Colon (tissue), 2 donors: ENCODE measurements at regions not wholly inside any gene's neighbourhood (a gene's known extent, or its start where the extent isn't known, plus 50 kb on each side); places are given as distances from the start of the nearest gene placed in this dataset.

Source experiments
- FAIRE-seq: peaks from 2 replicates; lab custom pipeline; 2012; peaks lifted over from hg19 to GRCh38; lab: Jason Lieb, UNC
- donor health status: control.
- donor health status: control.

DNA sequence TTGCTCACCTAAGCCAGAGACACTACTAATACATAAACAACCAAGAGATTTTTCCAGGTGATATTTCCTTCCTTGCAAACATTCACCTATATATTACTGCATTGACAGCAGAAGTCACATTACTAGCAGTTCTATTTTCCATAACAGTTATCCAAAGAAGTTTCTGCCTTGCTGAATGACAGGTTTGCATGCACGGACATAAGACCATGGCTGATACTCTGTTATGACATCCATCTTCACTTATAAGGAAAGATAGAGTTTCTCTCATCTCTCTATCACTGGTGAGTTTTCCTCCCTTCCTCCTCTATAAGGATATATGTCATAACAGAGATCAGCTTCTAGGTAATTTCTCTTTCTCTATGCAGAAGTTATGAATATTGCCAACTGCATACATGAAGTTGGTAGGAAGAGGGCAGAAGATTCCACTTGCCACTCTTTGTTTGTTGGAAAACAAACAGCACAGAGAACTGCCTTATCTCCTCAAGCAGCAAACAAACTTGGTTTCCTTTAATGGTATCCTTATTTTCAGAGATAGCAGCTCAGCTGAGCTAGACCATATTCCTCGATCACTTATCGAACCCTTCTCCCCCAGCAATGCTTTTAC, 557.0 kb downstream of the VRK1 start:
- FAIRE-seq: no peak

DNA sequence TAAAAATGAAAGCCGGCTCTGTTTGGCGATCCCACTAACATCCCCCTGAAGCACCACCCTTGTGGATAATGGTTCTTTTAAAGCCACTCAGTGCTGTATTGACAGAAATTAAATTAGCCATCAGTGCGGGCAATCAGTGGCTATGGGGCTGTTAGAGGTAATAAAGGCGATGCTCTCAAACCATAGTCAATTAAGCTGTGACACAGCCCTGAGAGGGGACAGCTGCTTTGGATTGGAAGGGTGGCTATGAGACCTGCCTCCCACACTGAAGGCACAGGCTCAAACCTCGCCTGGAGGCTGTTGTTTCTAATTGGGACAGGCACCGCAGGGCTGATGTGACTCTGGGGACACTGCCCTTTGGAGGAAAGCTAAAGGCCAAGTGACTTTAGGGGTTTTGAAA, 562.2 kb downstream of the VRK1 start:
- no peak for FAIRE-seq

DNA sequence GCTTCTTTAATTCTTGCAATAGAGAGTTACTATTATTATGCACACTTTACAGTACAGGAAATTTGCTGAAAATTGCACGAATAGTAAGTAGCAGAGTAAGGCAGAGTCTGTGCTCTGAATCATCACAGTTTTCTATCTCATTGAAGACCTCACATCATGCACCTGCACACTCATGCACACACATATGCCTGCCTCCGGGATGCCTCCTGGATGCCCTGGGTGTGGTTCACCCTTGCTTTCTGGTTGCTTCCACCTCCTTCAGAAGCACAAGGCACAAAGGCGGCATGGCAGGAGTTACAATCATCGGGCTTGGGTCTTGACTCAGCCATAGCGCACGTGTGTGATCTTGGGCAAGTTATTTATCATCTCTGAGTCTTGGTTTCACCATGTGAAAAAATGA, 564.0 kb downstream of the VRK1 start:
- FAIRE-seq: no peak

DNA sequence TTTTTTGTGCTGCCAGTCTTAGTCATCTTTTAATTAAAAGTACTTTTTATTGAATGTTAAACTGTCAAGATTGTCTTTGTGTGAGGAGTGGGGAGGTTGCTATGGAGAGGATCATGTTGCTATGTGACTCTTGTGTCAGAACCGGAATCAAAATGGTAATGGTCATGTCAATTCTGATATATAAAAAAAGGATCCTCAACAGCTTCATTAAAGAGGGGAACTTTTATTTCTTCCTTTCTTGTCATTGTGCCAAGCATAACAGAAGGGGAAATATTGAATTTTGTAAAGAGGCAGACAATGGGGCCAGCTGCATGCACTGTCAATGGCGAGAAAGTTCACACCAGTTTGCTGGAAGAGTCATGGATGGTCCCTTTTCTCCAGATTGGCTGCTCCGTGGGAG, 564.8 kb downstream of the VRK1 start:
- FAIRE-seq: no peak

DNA sequence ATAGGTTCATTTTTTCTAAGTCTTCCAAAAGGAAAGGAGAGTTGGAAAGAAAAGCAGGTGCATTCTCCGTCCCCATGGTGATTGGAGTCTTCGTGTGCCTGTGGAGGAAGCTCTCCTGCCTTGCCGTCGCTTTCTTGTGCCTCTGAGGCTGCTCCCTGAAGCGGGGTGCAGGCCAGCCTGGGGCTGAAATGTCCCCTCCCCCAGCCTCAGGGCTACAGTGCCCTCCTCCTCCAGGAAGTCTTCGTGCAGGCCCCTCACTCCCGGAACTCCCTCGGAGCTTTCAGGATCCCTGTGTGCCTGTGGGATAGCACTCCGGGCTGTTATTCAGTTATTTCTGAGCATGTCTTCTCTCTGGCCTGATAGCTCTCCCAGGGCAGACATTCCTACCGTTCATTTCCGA, 569.2 kb downstream of the VRK1 start:
- FAIRE-seq: no peak

DNA sequence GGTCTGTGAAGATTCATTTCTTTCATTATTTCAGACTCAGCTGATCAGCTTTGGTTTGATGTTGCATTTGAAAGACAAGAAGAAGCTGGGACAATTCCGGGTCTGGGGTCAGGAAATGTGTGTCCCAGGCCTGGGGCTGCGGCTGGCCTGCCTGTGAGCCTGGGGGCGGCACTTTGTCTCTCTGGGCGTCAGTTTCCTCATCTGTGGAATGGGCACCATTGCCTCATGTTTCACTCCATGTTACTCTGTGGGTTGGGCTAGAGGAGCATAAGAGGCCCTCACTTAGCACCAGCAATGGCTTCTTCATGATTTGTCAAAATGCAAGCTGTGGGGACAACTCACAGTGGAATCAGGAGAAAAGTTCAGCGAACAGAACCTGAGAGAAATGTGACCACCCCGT, 570.1 kb downstream of the VRK1 start:
- no peak for FAIRE-seq

DNA sequence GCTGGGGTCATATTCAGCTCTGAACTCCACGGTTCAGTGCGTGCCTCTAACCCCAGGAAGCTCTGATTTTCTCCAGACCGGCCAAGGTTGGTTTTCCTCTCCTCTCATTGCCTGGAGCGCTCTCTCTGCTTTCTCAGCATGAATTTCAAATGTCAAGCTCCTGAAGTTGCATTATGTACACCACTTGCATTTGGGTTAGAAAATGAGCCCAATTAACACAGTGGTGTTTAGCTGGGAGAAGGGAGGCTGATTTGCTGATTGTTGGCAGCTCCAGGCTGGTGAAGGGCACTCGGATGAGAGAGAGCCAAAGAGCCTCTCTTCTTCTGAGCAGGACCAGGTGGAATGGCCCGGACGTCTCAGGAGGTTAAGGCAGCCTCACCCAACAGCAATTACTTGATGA, 570.9 kb downstream of the VRK1 start:
- FAIRE-seq: no peak

DNA sequence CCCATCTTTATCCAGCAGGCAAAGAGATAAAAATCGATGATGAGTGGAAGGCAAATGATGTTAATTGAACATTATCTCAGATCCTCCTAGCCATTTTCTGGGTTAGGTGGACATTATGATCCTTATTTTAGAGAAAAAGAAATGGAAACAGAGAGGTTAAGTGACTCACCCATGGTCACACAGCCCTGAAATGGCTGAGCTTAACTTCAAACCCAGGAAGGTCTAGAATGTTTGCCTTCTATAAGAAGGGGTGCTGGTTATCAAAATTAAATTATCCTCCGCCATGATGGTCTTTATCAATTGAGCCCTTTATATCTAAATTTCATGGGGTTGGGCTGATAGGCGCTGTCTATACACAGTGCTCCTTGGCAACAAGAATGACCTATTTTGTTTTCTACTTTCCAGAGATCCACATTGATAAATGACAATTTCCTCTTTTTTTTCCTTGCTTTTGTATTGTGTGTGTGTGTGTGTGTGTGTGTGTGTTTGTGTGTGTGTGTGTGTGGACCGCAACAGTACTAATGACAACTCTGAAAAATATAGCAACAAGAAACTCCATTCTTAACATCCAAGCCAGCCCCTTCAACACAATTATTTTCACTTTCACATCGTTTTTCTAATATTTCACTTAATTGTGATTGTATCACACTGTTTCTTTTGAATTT, 571.9 kb downstream of the VRK1 start:
- FAIRE-seq: no peak

DNA sequence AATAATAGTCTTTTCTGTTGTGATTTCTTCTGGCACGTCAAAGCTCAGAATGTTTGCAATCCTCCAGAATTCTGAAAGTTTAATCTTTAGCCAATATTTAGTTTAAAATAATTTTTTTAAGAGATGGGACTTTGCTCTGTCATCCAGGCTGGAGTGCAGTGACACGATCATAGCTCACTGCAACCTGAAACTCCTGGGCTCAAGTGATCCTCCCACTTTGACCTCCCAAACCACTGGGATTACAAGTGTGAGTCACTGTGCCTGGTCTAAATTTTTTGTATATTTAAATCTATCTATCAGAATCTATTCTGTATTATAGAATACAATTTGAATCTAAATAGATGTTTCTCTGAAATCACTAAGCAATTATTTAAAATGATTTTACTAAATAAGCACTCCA, 572.7 kb downstream of the VRK1 start:
- no peak for FAIRE-seq

DNA sequence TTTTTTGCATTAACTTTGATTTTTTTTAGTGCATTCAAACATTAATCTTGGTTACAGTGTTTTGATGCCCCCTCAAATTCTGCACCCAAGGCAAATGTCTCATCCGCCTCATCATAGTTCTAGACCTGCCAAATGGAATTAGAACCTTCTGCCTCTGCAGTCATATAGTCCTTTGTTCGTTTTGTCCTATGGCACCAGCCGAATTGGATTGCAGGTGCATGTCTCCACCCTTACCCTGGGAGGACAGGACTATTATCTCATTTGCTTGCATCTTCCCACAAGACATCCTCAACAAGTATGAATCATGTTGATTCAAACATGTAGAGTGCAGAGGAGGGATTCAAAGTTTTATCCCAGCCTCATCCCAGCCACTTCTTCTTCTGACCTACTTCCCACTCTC, 579.1 kb downstream of the VRK1 start:
- no peak for FAIRE-seq

DNA sequence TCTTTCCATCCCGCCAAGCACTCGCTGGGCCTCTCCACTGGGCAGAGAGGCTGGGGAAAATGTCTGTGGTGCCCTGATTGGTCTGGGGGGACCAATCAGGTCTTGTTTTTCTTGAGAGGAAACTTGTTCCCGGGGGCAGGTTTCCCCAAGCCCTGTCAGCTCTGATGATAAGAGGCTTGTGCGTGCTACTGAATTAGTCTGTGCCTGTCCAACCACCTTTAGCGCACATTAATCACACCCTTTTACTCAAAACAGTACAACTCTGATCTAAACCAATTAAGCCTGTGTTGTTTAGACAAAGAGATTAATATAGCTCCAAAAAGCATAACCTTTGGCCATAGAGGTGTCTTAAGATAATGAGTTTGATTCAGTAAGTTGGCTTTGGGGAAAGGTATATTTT, 580.4 kb downstream of the VRK1 start:
- FAIRE-seq: no peak

DNA sequence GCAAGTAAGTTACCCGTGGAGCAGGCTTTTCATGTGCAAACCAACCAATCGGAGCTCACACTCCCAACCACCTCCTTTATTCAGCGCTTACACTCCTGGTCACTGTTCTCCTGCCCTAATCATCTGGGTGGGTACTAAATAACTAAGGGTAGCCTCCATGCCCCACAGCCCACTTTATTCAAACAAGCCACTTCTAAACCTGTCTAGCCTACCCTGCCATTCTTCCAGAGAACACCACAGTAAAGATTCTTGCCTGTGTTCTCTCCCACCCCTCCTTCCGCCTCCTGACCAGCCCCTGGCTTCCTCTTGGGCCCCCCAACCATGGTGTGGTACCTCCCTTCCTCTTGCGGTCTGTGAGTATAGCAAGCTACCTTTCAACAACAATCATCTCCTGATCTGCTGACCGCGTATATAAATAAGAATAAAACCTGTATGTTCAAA, 581.9 kb downstream of the VRK1 start:
- no peak for FAIRE-seq

DNA sequence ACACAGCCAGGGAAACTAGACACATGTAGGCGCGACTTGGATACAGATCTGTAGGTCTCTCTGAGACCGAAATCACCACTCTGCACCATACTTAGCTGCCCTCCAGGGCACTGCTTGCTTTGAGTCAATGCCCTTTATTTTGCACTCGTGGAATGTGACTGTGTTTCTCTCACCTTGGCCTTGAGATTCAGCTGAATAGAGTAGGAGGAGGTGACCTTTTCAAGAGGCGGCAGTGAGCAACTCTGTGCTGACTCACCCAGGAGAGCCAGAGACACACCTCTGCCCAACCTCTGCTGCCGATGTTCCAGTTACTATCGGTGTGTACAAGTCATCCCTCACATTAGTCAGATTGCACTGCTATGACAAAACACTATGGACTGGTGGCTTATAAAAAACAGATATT, 583.4 kb downstream of the VRK1 start:
- FAIRE-seq: no peak

DNA sequence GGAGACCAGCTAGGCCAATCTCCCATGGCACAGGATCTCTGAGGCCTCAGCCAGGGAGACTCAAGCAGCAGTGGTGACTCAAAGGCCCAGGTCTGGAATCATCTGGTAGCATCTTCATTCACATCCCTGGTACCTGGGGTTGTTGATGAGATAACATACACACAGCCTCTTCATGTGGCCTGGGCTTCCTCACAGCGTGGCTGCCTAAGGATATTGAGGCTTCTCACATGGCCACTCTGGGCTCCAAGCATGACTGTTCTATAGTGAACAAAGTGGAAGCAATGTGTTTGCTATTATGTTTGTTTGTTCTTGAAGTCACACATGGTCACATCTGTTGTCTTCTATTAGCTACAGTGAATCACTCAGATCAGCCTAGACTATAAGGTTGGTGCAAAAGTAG, 584.1 kb downstream of the VRK1 start:
- FAIRE-seq: no peak

DNA sequence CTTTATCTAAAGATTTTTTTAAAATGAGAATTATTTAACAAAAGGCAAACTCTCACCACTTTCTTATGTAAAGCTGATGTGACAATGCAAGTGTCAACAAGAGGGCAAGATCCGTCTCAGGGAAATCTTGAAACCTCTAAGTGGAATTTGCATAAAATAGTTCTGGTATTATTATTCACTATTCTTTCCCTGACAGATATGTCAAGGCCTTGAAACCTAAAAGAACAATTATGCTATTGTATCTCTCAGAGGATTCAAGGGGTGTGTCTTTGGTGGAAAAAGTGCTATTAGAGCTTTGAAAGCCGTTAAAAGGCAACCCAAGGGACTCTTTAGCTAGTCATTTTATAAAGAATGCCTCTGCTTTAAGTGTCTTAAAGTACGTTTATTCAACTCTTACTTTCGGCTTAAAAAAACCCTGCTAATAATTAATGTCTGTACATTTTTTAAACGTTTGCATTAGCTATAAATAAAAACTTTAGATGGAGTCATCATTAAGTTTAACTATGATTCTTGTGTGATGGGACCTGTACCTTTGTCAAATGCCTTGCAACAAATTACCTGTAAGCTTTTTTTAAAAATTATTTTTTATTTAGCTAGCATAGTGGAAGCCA, 585.5 kb downstream of the VRK1 start:
- no peak for FAIRE-seq

DNA sequence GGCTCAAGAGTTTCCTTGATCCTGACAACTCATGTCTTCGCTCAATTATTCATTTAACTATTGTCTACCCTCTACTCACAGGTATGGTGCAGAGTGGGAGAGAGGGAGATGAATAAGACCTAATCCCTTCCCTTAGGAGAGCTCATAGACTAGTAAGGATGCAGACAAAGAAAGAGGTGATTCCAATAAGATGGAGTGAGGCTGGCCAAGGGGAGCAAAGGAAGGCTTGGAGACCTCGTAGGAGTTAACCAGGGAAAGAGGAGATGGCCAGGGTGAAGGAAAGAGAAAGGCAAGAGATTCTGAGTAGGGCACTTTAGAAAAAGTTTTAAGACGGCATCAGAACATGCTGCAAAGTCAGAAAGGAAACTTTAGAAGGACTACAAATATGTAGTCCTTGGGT, 588.5 kb downstream of the VRK1 start:
- FAIRE-seq: no peak

DNA sequence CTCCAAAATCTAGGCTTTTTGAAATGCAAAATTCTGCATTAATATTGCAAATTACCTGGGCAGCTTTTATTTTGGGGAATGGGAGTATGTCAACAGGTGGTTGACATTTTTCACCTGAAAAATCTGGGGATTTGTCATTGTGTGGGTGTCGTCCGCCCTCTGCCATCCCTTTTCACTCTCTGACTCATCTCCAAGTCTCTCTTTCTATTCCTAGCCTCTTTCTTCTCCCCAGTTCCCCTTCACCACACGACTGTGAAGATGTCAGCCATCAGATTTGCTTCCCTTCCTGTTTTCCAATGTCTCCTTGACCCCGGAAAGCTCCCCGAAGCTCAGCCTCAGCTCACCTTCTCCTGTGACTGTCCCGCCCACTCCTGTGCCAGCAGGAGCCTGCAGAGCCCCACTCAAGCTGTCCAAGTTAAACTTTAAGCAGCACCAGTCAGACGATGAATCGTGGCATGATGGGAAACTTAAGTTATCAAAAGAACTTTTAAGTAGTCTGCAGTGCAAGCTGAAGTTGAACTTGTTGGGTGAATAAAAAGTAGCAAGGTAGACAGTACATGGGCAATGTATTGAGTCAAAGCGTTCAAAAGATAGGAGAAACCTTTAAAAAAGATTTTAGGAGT, 590.2 kb downstream of the VRK1 start:
- no peak for FAIRE-seq

DNA sequence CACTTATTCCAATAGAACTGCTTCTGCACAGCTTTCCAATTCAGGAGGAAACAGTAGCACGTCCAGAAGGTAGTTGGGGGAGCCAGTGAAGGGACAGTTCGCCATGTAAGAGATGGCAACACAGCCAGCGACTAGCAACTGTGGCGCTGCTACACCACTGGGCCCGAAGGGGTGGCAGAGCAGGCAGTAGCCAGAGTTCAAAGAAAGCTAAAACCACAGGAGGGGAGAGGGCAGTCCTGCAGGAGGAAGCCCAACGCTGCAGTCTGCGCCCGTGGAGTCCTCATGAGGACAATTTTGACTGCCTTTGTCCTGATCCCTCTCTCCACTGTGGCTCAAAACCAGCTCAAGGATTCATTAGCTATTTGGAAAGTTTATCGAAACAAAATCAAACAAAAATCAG, 591.2 kb downstream of the VRK1 start:
- FAIRE-seq: no peak

DNA sequence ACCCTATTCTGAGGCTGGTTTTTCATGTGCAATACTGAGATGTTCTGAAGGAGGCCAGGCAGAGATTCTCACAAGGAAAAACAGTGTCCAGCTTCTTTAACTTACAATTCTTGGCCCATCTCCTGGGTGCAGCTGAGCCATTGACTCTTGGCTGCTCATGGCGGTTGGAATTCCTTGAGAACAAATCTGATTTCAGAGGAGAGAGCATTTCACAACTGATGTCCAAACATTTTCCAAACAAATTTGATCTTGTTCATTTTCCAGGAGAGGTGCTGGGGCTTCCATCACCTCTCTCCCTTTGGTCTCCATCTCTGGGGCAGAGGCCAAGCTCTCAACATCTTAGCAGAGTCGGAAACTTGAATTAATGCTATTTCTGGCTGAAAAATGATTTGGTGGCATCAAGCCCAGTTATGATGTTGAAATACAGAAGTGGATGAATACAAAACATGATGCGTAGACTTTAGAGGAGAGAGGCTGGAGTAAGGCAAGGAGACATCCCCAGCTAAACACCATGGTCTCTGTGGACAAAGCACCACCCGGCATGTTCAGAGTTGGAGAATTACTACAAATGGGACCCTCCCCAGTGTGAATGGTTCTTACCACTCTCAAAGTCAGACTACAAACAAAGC, 593.0 kb downstream of the VRK1 start:
- FAIRE-seq: no peak

DNA sequence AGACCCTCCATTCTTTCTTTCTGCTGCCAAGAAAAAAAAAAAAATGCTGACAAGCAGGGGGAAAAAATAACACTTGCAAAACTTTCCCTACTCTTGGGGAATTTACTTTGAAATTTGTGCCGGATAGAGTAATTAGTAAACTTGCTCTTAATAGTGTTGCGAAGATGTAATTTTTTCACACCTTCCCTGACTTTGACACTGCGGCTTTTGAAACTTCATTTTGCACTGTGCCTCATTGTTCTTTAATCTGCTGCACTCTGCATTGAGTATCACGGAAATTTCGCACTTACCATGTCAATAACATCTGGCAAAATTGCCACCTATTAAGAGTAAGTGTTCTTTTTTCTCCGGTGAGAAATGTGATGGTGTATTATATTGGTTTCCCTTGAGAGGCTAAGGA, 596.1 kb downstream of the VRK1 start:
- FAIRE-seq: no peak

DNA sequence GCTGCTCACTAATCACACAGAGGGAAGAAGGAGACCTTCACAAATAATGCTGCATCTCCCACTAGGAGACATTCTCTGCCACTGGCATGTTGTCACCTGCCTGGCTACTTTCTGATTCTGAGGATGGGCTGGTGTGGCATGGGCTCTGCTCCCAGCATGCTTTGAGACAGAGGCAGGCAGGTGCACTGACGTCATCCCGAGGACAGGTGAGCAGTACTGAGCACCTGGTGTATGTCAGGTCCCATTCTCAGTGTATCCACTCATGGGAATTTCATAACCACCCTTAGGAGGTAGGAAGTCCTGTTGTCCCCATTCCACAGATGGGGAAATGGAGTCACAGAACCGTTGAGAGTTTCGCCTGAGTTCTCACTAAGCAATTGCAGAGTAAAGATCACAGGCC, 597.9 kb downstream of the VRK1 start:
- FAIRE-seq: no peak

DNA sequence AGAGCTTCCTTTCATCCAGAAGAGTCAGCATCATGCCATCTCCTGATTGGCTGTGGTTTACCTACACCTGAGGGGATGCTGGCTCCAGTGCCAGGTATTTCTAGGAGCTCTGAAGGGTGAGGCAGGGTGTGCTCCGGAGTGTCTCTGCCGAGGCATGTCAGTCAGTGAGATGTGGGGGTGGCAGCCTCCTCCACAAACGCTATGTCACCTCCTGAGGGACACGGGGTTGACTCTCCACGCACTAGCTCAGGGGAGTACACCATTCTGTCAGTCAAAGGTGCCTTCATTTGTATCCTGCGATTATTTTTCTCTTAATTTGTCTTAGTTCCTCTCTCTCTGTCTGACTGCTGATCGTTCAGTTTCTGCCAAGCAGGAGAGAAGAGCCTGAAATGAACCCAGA, 604.5 kb downstream of the VRK1 start:
- no peak for FAIRE-seq

DNA sequence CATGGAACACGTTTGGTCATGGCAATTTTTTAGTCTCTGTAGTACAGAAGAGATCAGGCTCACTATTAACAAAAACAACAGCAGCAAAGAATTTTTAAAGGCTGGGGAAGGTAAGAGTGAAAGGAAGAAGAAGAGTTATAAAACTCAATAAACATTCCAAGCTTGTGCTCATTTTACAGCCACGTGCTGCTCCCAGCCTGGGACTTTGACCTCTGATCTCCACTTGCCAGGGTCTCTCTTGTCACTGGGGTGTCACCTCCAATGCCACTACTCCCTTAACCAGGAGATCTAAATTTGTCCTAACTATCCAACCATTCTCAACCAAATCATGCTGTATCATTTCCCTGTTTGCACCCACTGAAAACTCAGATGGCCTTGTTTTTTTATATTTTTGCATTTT, 605.1 kb downstream of the VRK1 start:
- FAIRE-seq: no peak
